Gastroesophageal sphincter (tissue), 4 donors: ENCODE measurements at regions not wholly inside any gene's neighbourhood (a gene's known extent, or its start where the extent isn't known, plus 50 kb on each side); places are given as distances from the start of the nearest gene placed in this dataset.

ENCODE experiments used
- ATAC-seq: fragments of 150-250 bp; one replicate; pipeline ENCODE4 v1.9.1; 2016; ENCODE audit warnings: mild to moderate bottlenecking, moderate library complexity
- H3K27ac ChIP-seq, 4 donors: fragments of 200-600 bp; sonication (generic) in 3 of 4; 1 replicate in 3 of 4; 2 replicates in 1 of 4; pipeline ENCODE4 v1.5.1; 2016 to 2019
- H3K27me3 ChIP-seq: fragments of 200-600 bp; sonication (generic); one replicate; pipeline ENCODE4 v1.5.1; 2019
- H3K36me3 ChIP-seq, 2 donors: fragments of 200-600 bp; sonication (generic); one replicate each; pipeline ENCODE4 v1.5.1; 2019; ENCODE audit warnings: control low read depth in 1 of 2
- H3K4me1 ChIP-seq, 3 donors: fragments of 200-600 bp; sonication (generic); 1 replicate in 2 of 3; 2 replicates in 1 of 3; pipeline ENCODE4 v1.5.1; 2016 to 2019; ENCODE audit warnings: control low read depth in 2 of 3
- H3K4me3 ChIP-seq, 2 donors: fragments of 200-600 bp; sonication (generic); one replicate each; pipeline ENCODE4 v1.5.1; 2019; ENCODE audit warnings: mild to moderate bottlenecking in 1 of 2, moderate library complexity in 1 of 2
- H3K9me3 ChIP-seq, 3 donors: fragments of 200-600 bp; sonication (generic); one replicate each; pipeline ENCODE4 v1.5.1; 2017 to 2019; ENCODE audit warnings: control low read depth in 2 of 3
- EP300 ChIP-seq: sonication (generic); formaldehyde crosslinking; IDR thresholded peaks from one replicate; pipeline ENCODE4 v1.6.1; 2017; ENCODE audit warnings: antibody characterized with exemption, mild to moderate bottlenecking
- POLR2A ChIP-seq, 2 donors: fragments of 450-650 bp; IDR thresholded peaks; one replicate each; pipeline ENCODE4 v1.6.1; 2017; ENCODE audit warnings: antibody characterized with exemption in 2 of 2, mild to moderate bottlenecking in 2 of 2, moderate library complexity in 1 of 2
- POLR2AphosphoS5 ChIP-seq: sonication (generic); formaldehyde crosslinking; IDR thresholded peaks from one replicate; pipeline ENCODE4 v1.6.1; 2017; ENCODE audit warnings: antibody characterized with exemption
- WGBS, 2 donors: methylation state at CpG; one replicate each; pipeline ENCODE4 v1.1.5; 2018; ENCODE audit warnings: low coverage in 1 of 2; 5-methylcytosine and 5-hydroxymethylcytosine counted together
- TF ChIP-seq, protein P1 (sequence below), 4 experiments: fragments of 200-600 bp in 2 of 4; fragments of 450-650 bp in 2 of 4; sonication (generic) in 1 of 4; IDR thresholded peaks; one replicate each; pipeline ENCODE4 v1.5.1; 2017 to 2019; ENCODE audit warnings: antibody characterized with exemption in 4 of 4, mild to moderate bottlenecking in 2 of 4, moderate library complexity in 2 of 4

GRCh38 chrX:36581030-36581429 lies 427.1 kb upstream of the FAM47C start:
- Histone ChIP-seq H3K36me3 (no peaks in the 10 kb centered on the region), H3K9me3 (no peaks in the 10 kb centered on the region), H3K4me3 (no peak overlapping the region), H3K27me3 (no peaks in the 10 kb centered on the region), H3K27ac (no peak overlapping the region), H3K4me1 (no peaks in the 10 kb centered on the region)
- TF ChIP-seq POLR2A (IDR thresholded peaks at IDR 0.05) (no peak), EP300 (no peak), POLR2AphosphoS5 (no peak)
- TF ChIP-seq, protein P1, sequence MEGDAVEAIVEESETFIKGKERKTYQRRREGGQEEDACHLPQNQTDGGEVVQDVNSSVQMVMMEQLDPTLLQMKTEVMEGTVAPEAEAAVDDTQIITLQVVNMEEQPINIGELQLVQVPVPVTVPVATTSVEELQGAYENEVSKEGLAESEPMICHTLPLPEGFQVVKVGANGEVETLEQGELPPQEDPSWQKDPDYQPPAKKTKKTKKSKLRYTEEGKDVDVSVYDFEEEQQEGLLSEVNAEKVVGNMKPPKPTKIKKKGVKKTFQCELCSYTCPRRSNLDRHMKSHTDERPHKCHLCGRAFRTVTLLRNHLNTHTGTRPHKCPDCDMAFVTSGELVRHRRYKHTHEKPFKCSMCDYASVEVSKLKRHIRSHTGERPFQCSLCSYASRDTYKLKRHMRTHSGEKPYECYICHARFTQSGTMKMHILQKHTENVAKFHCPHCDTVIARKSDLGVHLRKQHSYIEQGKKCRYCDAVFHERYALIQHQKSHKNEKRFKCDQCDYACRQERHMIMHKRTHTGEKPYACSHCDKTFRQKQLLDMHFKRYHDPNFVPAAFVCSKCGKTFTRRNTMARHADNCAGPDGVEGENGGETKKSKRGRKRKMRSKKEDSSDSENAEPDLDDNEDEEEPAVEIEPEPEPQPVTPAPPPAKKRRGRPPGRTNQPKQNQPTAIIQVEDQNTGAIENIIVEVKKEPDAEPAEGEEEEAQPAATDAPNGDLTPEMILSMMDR (IDR thresholded peaks at IDR 0.05), result no peak
- ATAC-seq, result no peak
- WGBS, 2 donors, result 67 to 69% methylated on average over 3 to 4 of the region's 4 CpGs

- TF ChIP-seq POLR2A (IDR thresholded peaks at IDR 0.05), result no peak
- TF ChIP-seq POLR2AphosphoS5, result no peak
- TF ChIP-seq EP300, result no peak
- TF ChIP-seq, protein P1 (IDR thresholded peaks at IDR 0.05), result no peak
- ATAC-seq, result no peak
- WGBS, 2 donors, result 61 to 66% methylated on average over 3 to 5 of the region's 6 CpGs
Measured at GRCh38 chrX:36583674-36584073, 424.5 kb upstream of the FAM47C start.

GRCh38 chrX:36609616-36610585 lies 398.3 kb upstream of the FAM47C start:
- Histone ChIP-seq H3K4me3 (no peak overlapping the region), H3K4me1 (no peaks in the 10 kb centered on the region), H3K27ac (no peak overlapping the region), H3K27me3 (no peaks in the 10 kb centered on the region), H3K36me3 (no peaks in the 10 kb centered on the region), H3K9me3 (no peaks in the 10 kb centered on the region)
- TF ChIP-seq POLR2AphosphoS5 (no peak), EP300 (no peak), POLR2A (IDR thresholded peaks at IDR 0.05) (no peak)
- TF ChIP-seq, protein P1 (IDR thresholded peaks at IDR 0.05), result no peak
- no peak for ATAC-seq
- 57 to 59% methylated on average over 3 to 4 of the region's 4 CpGs for WGBS, 2 donors

More at GRCh38 chrX:36583674-36584073, 424.5 kb upstream of the FAM47C start:
- Histone ChIP-seq H3K36me3 (no peaks in the 10 kb centered on the region), H3K9me3 (no peaks in the 10 kb centered on the region), H3K4me1 (no peaks in the 10 kb centered on the region), H3K27me3 (no peaks in the 10 kb centered on the region), H3K27ac (no peak overlapping the region), H3K4me3 (no peak overlapping the region)

DNA sequence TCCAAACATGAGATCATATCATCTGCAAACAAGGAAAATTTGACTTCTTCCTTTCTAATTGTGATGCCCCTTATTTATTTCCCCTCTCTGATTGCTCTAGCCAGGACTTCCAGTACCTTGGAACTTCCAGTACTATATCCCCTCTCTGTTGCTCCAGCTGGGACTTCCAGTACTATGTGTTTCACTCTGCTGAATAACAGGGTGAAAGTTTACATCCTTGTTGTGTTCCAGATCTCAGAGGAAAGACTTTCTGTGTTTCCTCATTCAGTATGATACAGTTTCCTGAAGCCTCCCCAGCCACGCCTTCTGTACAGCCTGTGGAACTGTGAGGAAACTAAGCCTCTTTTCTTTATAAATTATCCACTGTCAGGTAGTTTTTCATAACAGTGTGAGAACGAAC lies 381.3 kb upstream of the FAM47C start:
- Histone ChIP-seq H3K27me3 (no peaks in the 10 kb centered on the region), H3K9me3 (no peaks in the 10 kb centered on the region), H3K27ac (no peak overlapping the region), H3K4me3 (no peak overlapping the region), H3K4me1 (no peaks in the 10 kb centered on the region), H3K36me3 (no peaks in the 10 kb centered on the region)
- WGBS, 2 donors, result 55 to 63% methylated on average over 2 of the region's 2 CpGs
- ATAC-seq, result peak; percentile 41
- no peak for TF ChIP-seq POLR2AphosphoS5
- no peak for TF ChIP-seq EP300
- TF ChIP-seq POLR2A (IDR thresholded peaks at IDR 0.05), result no peak
- TF ChIP-seq, protein P1 (IDR thresholded peaks at IDR 0.05), result no peak

DNA sequence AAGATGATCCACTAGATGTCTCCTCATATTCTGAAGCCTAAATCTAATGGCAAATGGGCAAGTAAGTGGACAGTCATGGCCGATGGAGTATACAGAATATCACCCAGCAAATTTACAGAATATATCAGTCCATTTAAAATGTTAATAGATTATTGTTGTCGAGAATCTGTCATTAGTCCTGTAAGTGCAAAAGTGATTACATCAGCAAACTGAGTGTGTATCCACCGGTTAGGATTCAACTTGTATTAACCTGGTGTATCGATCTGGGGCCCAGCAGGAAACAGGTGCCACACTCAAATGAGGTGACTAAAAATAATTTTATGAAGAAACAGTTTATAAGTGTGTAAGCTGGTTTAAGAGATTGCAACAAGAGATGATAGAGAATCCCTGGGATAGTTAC lies 367.9 kb upstream of the FAM47C start:
- TF ChIP-seq POLR2A (IDR thresholded peaks at IDR 0.05) (no peak), EP300 (no peak), POLR2AphosphoS5 (no peak)
- TF ChIP-seq, protein P1 (IDR thresholded peaks at IDR 0.05), result no peak

More for the DNA sequence above, 367.9 kb upstream of the FAM47C start:
- ATAC-seq, result no peak
- WGBS, 2 donors, result 87% methylated on average over 3 of the region's 4 CpGs; no CpG with 5 or more reads in 1 of the 2 donors
- Histone ChIP-seq H3K27me3 (no peaks in the 10 kb centered on the region), H3K27ac (no peak overlapping the region), H3K9me3 (no peaks in the 10 kb centered on the region), H3K4me3 (no peak overlapping the region), H3K36me3 (no peaks in the 10 kb centered on the region), H3K4me1 (no peaks in the 10 kb centered on the region)
